Peyer's patch (tissue), 4 donors: ENCODE measurements at regions not wholly inside any gene's neighbourhood (a gene's known extent, or its start where the extent isn't known, plus 50 kb on each side); places are given as distances from the start of the nearest gene placed in this dataset.

ENCODE experiments used
- CTCF ChIP-seq, 6 experiments: fragments of 450-650 bp in 4 of 6; fragments of 200-600 bp in 2 of 6; sonication (generic) in 1 of 6; IDR thresholded peaks; one replicate each; pipeline ENCODE4 v1.5.1; 2017 to 2019; ENCODE audit warnings: antibody characterized with exemption in 6 of 6, mild to moderate bottlenecking in 3 of 6, moderate library complexity in 1 of 6
- POLR2A ChIP-seq, 2 donors: fragments of 450-650 bp; IDR thresholded peaks; one replicate each; pipeline ENCODE4 v1.5.1; 2017; ENCODE audit warnings: antibody characterized with exemption in 2 of 2, mild to moderate bottlenecking in 2 of 2, moderate library complexity in 2 of 2

DNA sequence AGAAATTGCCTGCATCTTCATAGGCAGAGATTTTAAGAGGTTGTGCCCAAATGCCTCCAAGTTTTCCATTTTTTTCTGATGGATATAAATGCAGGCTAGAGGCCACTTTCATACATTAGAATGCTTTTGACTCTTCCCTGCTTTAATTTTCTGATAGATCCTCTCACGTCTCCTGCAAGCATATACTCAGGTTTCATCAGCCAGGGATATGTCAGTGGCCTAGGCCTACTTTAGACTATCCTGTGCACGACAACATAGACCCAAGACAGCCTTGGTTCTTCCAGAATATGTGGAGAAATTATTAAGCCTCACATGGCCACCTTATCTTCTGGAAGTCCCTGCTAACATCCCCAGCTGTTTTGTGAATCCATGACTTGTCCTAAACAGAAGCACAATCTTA, 415.9 kb downstream of the TDRD15 start:
- TF ChIP-seq CTCF (IDR thresholded peaks at IDR 0.05) (no peak), POLR2A (IDR thresholded peaks at IDR 0.05) (no peak)
